Gastrocnemius medialis (tissue), 4 donors: ENCODE measurements at regions not wholly inside any gene's neighbourhood (a gene's known extent, or its start where the extent isn't known, plus 50 kb on each side); places are given as distances from the start of the nearest gene placed in this dataset.

Experiments
- ATAC-seq, 2 donors: fragments of 150-250 bp; one replicate each; pipeline ENCODE4 v1.9.1; 2016
- DNase-seq, 2 donors: peaks; one replicate each; pipeline ENCODE4 v3.0.0-alpha.2; 2019
- H3K27ac ChIP-seq, 4 donors: fragments of 200-600 bp; sonication (generic); 1 replicate in 1 of 4; 2 replicates in 3 of 4; pipeline ENCODE4 v1.5.1; 2016 to 2018; ENCODE audit warnings: mild to moderate bottlenecking in 2 of 4, moderate library complexity in 1 of 4
- H3K27me3 ChIP-seq, 3 donors: fragments of 200-600 bp; sonication (generic) in 2 of 3; 1 replicate in 1 of 3; 2 replicates in 2 of 3; pipeline versions ENCODE4 v1.5.1 to v1.6.0; 2016 to 2019; ENCODE audit warnings: mild to moderate bottlenecking in 1 of 3, moderate library complexity in 1 of 3
- H3K36me3 ChIP-seq, 2 donors: fragments of 200-600 bp; sonication (generic) in 1 of 2; one replicate each; pipeline ENCODE4 v1.5.1; 2017 to 2018
- H3K4me1 ChIP-seq, 2 donors: fragments of 200-600 bp; sonication (generic) in 1 of 2; one replicate each; pipeline ENCODE4 v1.5.1; 2016 to 2017; ENCODE audit warnings: mild to moderate bottlenecking in 2 of 2
- H3K4me3 ChIP-seq, 4 donors: fragments of 200-600 bp; sonication (generic) in 3 of 4; 1 replicate in 1 of 4; 2 replicates in 3 of 4; pipeline ENCODE4 v1.5.1; 2016 to 2019; ENCODE audit warnings: mild to moderate bottlenecking in 2 of 4
- H3K9me3 ChIP-seq, 3 donors: fragments of 200-600 bp; sonication (generic) in 2 of 3; 1 replicate in 1 of 3; 2 replicates in 2 of 3; pipeline ENCODE4 v1.5.1; 2016 to 2019
- POLR2A ChIP-seq, 2 donors: fragments of 450-650 bp; IDR thresholded peaks; one replicate each; pipeline ENCODE4 v1.6.1; 2017; ENCODE audit warnings: antibody characterized with exemption in 2 of 2, mild to moderate bottlenecking in 2 of 2, moderate library complexity in 2 of 2
- in situ Hi-C, 4 donors: fragments of 200-750 bp; cut with MboI; loops; one replicate each; pipeline versions ENCODE4 v1.15.0 to v1.8.0; 2017; ENCODE audit warnings: low sequenced_read_pairs in 4 of 4
- intact Hi-C: fragments of 100-400 bp; cut with DNase I; formaldehyde crosslinking; loops from one replicate; pipeline ENCODE4 v1.15.1; 2023; ENCODE audit warnings: low total_unique reads
- TF ChIP-seq, protein P1 (sequence below), 5 experiments: fragments of 450-650 bp in 3 of 5; fragments of 200-600 bp in 2 of 5; sonication (generic) in 2 of 5; IDR thresholded peaks in 4 of 5; conservative IDR thresholded peaks in 1 of 5; 1 replicate in 4 of 5; 2 replicates in 1 of 5; pipeline ENCODE4 v1.5.1; 2016 to 2019; ENCODE audit warnings: antibody characterized with exemption in 5 of 5, mild to moderate bottlenecking in 3 of 5, moderate library complexity in 3 of 5

GRCh38 chr15:66854012-66854965, 152.3 kb downstream of the SMAD6 start:
- H3K27ac ChIP-seq, result no peak overlapping the region
- in situ Hi-C loops, result loop anchor here in 2 of 4 donors (10.0 kb wide), 2 partner anchors 229 to 249 kb away; no protein-coding TSS in a partner anchor
- no peak overlapping the region for H3K4me3 ChIP-seq
- no peak for DNase-seq
- no peak for TF ChIP-seq POLR2A (IDR thresholded peaks at IDR 0.05)
- TF ChIP-seq, protein P1, sequence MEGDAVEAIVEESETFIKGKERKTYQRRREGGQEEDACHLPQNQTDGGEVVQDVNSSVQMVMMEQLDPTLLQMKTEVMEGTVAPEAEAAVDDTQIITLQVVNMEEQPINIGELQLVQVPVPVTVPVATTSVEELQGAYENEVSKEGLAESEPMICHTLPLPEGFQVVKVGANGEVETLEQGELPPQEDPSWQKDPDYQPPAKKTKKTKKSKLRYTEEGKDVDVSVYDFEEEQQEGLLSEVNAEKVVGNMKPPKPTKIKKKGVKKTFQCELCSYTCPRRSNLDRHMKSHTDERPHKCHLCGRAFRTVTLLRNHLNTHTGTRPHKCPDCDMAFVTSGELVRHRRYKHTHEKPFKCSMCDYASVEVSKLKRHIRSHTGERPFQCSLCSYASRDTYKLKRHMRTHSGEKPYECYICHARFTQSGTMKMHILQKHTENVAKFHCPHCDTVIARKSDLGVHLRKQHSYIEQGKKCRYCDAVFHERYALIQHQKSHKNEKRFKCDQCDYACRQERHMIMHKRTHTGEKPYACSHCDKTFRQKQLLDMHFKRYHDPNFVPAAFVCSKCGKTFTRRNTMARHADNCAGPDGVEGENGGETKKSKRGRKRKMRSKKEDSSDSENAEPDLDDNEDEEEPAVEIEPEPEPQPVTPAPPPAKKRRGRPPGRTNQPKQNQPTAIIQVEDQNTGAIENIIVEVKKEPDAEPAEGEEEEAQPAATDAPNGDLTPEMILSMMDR (IDR thresholded peaks at IDR 0.05 in 4 of 5, conservative IDR thresholded peaks at IDR 0.05 in 1 of 5), result no peak
- no peaks in the 10 kb centered on the region for H3K9me3 ChIP-seq
- intact Hi-C loops, result loop anchor here (5.0 kb wide), 1 partner anchor 232 kb away; no protein-coding TSS in a partner anchor
- ATAC-seq, result no peak
- H3K27me3 ChIP-seq, result no peaks in the 10 kb centered on the region
- peaks cover 0 to 11% of the 10 kb centered on the region in 2 donors for H3K4me1 ChIP-seq
- H3K36me3 ChIP-seq, result no peaks in the 10 kb centered on the region

DNA sequence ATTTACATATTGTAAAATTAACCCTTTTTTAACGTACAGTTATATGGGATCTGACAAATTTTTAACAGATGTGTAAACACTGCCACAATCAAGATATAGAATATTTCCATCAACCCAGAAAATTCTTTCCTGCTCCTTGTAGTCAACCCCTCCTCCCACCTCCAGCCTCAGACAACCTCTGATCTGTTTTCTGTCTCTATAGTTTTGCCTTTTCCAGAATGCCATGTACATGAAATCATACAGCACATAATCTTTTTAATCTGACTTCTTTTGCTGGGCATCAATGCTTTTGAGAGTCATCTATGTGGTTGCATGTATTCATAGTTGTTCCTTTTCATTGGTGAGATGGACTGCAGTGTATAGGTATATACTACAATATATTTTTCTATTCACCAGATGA, 153.0 kb downstream of the SMAD6 start:
- in situ Hi-C loops, result loop anchor here in 2 of 4 donors (10.0 kb wide), 2 partner anchors 230 to 250 kb away; no protein-coding TSS in a partner anchor
- Histone ChIP-seq H3K4me1 (peaks cover 0 to 11% of the 10 kb centered on the region in 2 donors), H3K9me3 (no peaks in the 10 kb centered on the region), H3K36me3 (no peaks in the 10 kb centered on the region), H3K4me3 (no peak overlapping the region), H3K27ac (no peak overlapping the region), H3K27me3 (no peaks in the 10 kb centered on the region)
- DNase-seq, result no peak
- no peak for ATAC-seq
- intact Hi-C loops, result no loop called here
- no peak for TF ChIP-seq POLR2A (IDR thresholded peaks at IDR 0.05)

DNA sequence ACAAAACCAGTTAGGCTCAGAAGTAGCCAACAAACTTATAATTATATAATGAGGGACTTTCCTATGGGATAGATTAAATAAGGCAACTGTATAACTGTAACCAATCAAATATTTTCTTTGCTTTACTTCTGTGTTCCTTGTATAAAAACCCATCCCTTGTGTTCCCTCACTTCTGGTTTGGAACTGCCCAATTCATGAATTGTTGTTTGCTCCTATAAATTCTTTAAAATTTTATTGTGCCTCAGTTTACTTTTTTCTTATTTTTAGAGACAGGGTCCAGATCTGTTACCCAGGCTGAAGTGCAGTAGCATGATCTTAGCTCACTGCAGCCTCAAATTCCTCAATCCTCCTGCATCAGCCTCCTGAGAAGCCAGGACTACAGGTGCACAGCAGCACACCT, 155.7 kb downstream of the SMAD6 start:
- ATAC-seq (no peak), DNase-seq (no peak)
- Histone ChIP-seq H3K9me3 (no peaks in the 10 kb centered on the region), H3K36me3 (no peaks in the 10 kb centered on the region), H3K4me1 (no peaks in the 10 kb centered on the region), H3K4me3 (no peak overlapping the region), H3K27ac (no peak overlapping the region), H3K27me3 (no peaks in the 10 kb centered on the region)
- in situ Hi-C loops (loop anchor here in 2 of 4 donors (10.0 kb wide), 2 partner anchors 233 to 253 kb away; no protein-coding TSS in a partner anchor), intact Hi-C loops (no loop called here)
- TF ChIP-seq POLR2A (IDR thresholded peaks at IDR 0.05), result no peak
- TF ChIP-seq, protein P1 (IDR thresholded peaks at IDR 0.05 in 4 of 5, conservative IDR thresholded peaks at IDR 0.05 in 1 of 5), result no peak

GRCh38 chr15:66858423-66859207, 156.6 kb downstream of the SMAD6 start:
- Histone ChIP-seq H3K9me3 (no peaks in the 10 kb centered on the region), H3K27ac (no peak overlapping the region), H3K36me3 (no peaks in the 10 kb centered on the region), H3K4me3 (no peak overlapping the region), H3K27me3 (no peaks in the 10 kb centered on the region), H3K4me1 (no peaks in the 10 kb centered on the region)
- DNase-seq (no peak), ATAC-seq (no peak)
- TF ChIP-seq POLR2A (IDR thresholded peaks at IDR 0.05), result no peak
- TF ChIP-seq, protein P1 (IDR thresholded peaks at IDR 0.05 in 4 of 5, conservative IDR thresholded peaks at IDR 0.05 in 1 of 5), result no peak
- intact Hi-C loops, result no loop called here
- in situ Hi-C loops, result loop anchor here in 2 of 4 donors (10.0 kb wide), 2 partner anchors 234 to 254 kb away; no protein-coding TSS in a partner anchor
